GM12878 (cell line): ENCODE measurements at regions not wholly inside any gene's neighbourhood (a gene's known extent, or its start where the extent isn't known, plus 50 kb on each side); places are given as distances from the start of the nearest gene placed in this dataset.

Experiments
- EP300 ChIP-seq, 2 experiments: fragments of 150-350 bp in 1 of 2; IDR thresholded peaks; 2 replicates each; pipeline ENCODE4 v1.6.1; 2011 to 2012; ENCODE audit warnings: low read depth in 2 of 2, low read length in 2 of 2, borderline replicate concordance in 1 of 2, improper control_type of control experiment in 1 of 2, inconsistent platforms in 1 of 2; ENCODE audit not compliant: control insufficient read depth in 1 of 2
- HDAC6 ChIP-seq: fragments of 200-600 bp; sonication (generic); IDR thresholded peaks from one replicate; pipeline ENCODE4 v1.8.0; 2017; ENCODE audit warnings: antibody characterized with exemption; ENCODE audit not compliant: unreplicated experiment
- NBN ChIP-seq: fragments of 450-650 bp; IDR thresholded peaks from 2 replicates; pipeline ENCODE4 v1.6.1; 2016
- YY1 ChIP-seq: IDR thresholded peaks from 2 replicates; pipeline ENCODE4 v1.6.1; 2011; ENCODE audit warnings: low read depth, mild to moderate bottlenecking, low read length
- TF ChIP-seq, protein P1 (sequence below), 3 experiments: IDR thresholded peaks in 2 of 3; conservative IDR thresholded peaks in 1 of 3; 2 replicates each; pipeline ENCODE4 v1.5.1; 2011; ENCODE audit warnings: low read depth in 3 of 3, low read length in 3 of 3, mild to moderate bottlenecking in 3 of 3, control low read depth in 2 of 3, moderate library complexity in 2 of 3, inconsistent platforms in 1 of 3, mixed read lengths in 1 of 3; ENCODE audit not compliant: control insufficient read depth in 2 of 3, insufficient read depth in 1 of 3; ENCODE audit errors: extremely low read depth in 1 of 3

DNA sequence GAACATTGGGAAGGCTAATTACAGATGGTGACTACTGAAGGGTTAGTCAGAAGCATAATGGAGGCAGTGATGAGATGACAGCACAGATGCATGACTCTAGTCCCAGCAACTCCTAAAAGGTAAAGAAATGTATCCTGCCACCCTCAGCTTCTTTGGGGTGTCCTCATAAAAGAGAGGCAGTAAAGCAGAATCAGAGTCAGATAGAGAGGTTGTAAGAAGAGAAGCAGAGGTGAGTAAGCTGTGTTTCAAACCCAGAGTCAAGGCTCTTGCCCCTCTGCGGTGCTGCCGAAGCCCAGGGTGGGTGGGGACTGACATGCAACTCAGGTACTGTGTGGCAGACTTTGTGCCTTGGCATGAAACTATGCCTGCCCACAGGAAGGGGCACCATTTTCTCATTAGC, 59.5 kb upstream of the PGM2 start:
- TF ChIP-seq EP300 (IDR thresholded peaks at IDR 0.05; ENCODE audit: borderline replicate concordance in 1 of 2, control insufficient read depth in 1 of 2, low read depth in 2 of 2, low read length in 2 of 2): no peak
- TF ChIP-seq NBN: no peak
- no peak for TF ChIP-seq HDAC6
- TF ChIP-seq, protein P1, sequence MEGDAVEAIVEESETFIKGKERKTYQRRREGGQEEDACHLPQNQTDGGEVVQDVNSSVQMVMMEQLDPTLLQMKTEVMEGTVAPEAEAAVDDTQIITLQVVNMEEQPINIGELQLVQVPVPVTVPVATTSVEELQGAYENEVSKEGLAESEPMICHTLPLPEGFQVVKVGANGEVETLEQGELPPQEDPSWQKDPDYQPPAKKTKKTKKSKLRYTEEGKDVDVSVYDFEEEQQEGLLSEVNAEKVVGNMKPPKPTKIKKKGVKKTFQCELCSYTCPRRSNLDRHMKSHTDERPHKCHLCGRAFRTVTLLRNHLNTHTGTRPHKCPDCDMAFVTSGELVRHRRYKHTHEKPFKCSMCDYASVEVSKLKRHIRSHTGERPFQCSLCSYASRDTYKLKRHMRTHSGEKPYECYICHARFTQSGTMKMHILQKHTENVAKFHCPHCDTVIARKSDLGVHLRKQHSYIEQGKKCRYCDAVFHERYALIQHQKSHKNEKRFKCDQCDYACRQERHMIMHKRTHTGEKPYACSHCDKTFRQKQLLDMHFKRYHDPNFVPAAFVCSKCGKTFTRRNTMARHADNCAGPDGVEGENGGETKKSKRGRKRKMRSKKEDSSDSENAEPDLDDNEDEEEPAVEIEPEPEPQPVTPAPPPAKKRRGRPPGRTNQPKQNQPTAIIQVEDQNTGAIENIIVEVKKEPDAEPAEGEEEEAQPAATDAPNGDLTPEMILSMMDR (IDR thresholded peaks at IDR 0.05 in 2 of 3, conservative IDR thresholded peaks at IDR 0.05 in 1 of 3; ENCODE audit: control insufficient read depth in 2 of 3, extremely low read depth in 1 of 3, insufficient read depth in 1 of 3, low read depth in 3 of 3, low read length in 3 of 3): no peak
- no peak for TF ChIP-seq YY1
